Smooth muscle cell (in vitro differentiated cells): ENCODE measurements at regions not wholly inside any gene's neighbourhood (a gene's known extent, or its start where the extent isn't known, plus 50 kb on each side); places are given as distances from the start of the nearest gene placed in this dataset.

Experiments
- DNase-seq: peaks from one replicate; lab custom pipeline; 2025; ENCODE audit not compliant: unreplicated experiment; lab: John Stamatoyannopoulos, UW
- H2AFZ ChIP-seq: fragments of 200-600 bp; sonication (generic); 2 replicates; pipeline ENCODE4 v1.6.0; 2016; ENCODE audit warnings: antibody characterized with exemption, low read depth, mild to moderate bottlenecking
- H3F3A ChIP-seq: fragments of 200-600 bp; sonication (generic); 2 replicates; pipeline ENCODE4 v1.6.0; 2017; ENCODE audit warnings: antibody characterized with exemption, low read depth
- H3K27ac ChIP-seq: fragments of 200-600 bp; sonication (generic); 2 replicates; pipeline ENCODE4 v1.5.1; 2016; ENCODE audit warnings: low read depth, mild to moderate bottlenecking
- H3K27me3 ChIP-seq: fragments of 200-600 bp; sonication (generic); 2 replicates; pipeline ENCODE4 v1.6.1; 2016; ENCODE audit warnings: low read depth, mild to moderate bottlenecking
- H3K36me3 ChIP-seq: fragments of 200-600 bp; sonication (generic); 2 replicates; pipeline ENCODE4 v1.5.1; 2016; ENCODE audit warnings: low read depth
- H3K4me1 ChIP-seq: fragments of 200-600 bp; sonication (generic); 2 replicates; pipeline ENCODE4 v1.5.1; 2016; ENCODE audit warnings: low read depth
- H3K4me2 ChIP-seq: fragments of 200-600 bp; sonication (generic); 2 replicates; pipeline ENCODE4 v1.6.0; 2016; ENCODE audit warnings: mild to moderate bottlenecking
- H3K4me3 ChIP-seq: fragments of 200-600 bp; sonication (generic); 2 replicates; pipeline ENCODE4 v1.5.1; 2016; ENCODE audit warnings: mild to moderate bottlenecking
- H3K79me2 ChIP-seq: fragments of 200-600 bp; sonication (generic); 2 replicates; pipeline ENCODE4 v1.6.0; 2016; ENCODE audit warnings: low read depth, mild to moderate bottlenecking
- H3K9ac ChIP-seq: fragments of 200-600 bp; sonication (generic); 2 replicates; pipeline ENCODE4 v1.6.0; 2016; ENCODE audit warnings: low read depth
- H3K9me3 ChIP-seq: fragments of 200-600 bp; sonication (generic); replicated peaks from 2 replicates; pipeline ENCODE4 v1.5.1; 2016; ENCODE audit warnings: low read depth
- H4K20me1 ChIP-seq: fragments of 200-600 bp; sonication (generic); 2 replicates; pipeline ENCODE4 v1.6.0; 2016; ENCODE audit warnings: low read depth
- CTCF ChIP-seq: fragments of 200-600 bp; sonication (generic); IDR thresholded peaks from 2 replicates; pipeline ENCODE4 v1.5.1; 2017; ENCODE audit warnings: borderline replicate concordance, mild to moderate bottlenecking, antibody characterized with exemption; ENCODE audit not compliant: insufficient read depth, poor library complexity, severe bottlenecking
- WGBS: methylation state at CpG from one replicate; pipeline ENCODE4 v1.1.7; 2016; ENCODE audit warnings: low lambda C conversion rate; 5-methylcytosine and 5-hydroxymethylcytosine counted together

- Histone ChIP-seq H3K9me3 (no peaks in the 10 kb centered on the region), H3K9ac (no peak overlapping the region), H4K20me1 (no peaks in the 10 kb centered on the region), H3K79me2 (no peaks in the 10 kb centered on the region), H3K27me3 (no peaks in the 10 kb centered on the region), H3K4me2 (no peak overlapping the region), H2AFZ (no peak overlapping the region), H3F3A (no peaks in the 10 kb centered on the region), H3K27ac (no peak overlapping the region), H3K4me3 (no peak overlapping the region), H3K4me1 (no peaks in the 10 kb centered on the region), H3K36me3 (no peaks in the 10 kb centered on the region)
- WGBS, result 93% methylated on average over 3 of the region's 3 CpGs
- DNase-seq, result no peak
- no peak for TF ChIP-seq CTCF
These were observed 245.1 kb upstream of the LMCD1 start for GRCh38 chr3:8256441-8257071.

- Histone ChIP-seq H3K27me3 (no peaks in the 10 kb centered on the region), H3K9ac (no peak overlapping the region), H4K20me1 (no peaks in the 10 kb centered on the region), H3K4me2 (no peak overlapping the region), H3K79me2 (no peaks in the 10 kb centered on the region), H3K27ac (no peak overlapping the region), H3K4me1 (no peaks in the 10 kb centered on the region), H3K4me3 (no peak overlapping the region), H3K36me3 (no peaks in the 10 kb centered on the region), H3K9me3 (no peaks in the 10 kb centered on the region), H3F3A (no peaks in the 10 kb centered on the region), H2AFZ (no peak overlapping the region)
- 96% methylated on average over 2 of the region's 2 CpGs for WGBS
- no peak for DNase-seq
- TF ChIP-seq CTCF, result no peak
These were observed 240.6 kb upstream of the LMCD1 start for GRCh38 chr3:8261018-8261417.

- DNase-seq, result no peak
- no peaks in the 10 kb centered on the region for H4K20me1 ChIP-seq
- WGBS, result 70% methylated on average over 1 of the region's 1 CpG
- no peak overlapping the region for H3K27ac ChIP-seq
- no peaks in the 10 kb centered on the region for H3K27me3 ChIP-seq
- no peaks in the 10 kb centered on the region for H3F3A ChIP-seq
- H3K4me1 ChIP-seq, result peaks cover 4% of the 10 kb centered on the region
- H3K4me3 ChIP-seq, result no peak overlapping the region
- no peak overlapping the region for H2AFZ ChIP-seq
- no peak overlapping the region for H3K9ac ChIP-seq
- no peak for TF ChIP-seq CTCF
- no peaks in the 10 kb centered on the region for H3K36me3 ChIP-seq
- H3K79me2 ChIP-seq, result no peaks in the 10 kb centered on the region
- H3K9me3 ChIP-seq, result no peaks in the 10 kb centered on the region
- no peak overlapping the region for H3K4me2 ChIP-seq
These were observed 234.9 kb upstream of the LMCD1 start for GRCh38 chr3:8266730-8267131.

- H3K27ac ChIP-seq, result no peak overlapping the region
- no peaks in the 10 kb centered on the region for H3K79me2 ChIP-seq
- no peak overlapping the region for H2AFZ ChIP-seq
- no peaks in the 10 kb centered on the region for H4K20me1 ChIP-seq
- H3K4me2 ChIP-seq, result no peak overlapping the region
- H3K4me3 ChIP-seq, result no peak overlapping the region
- H3K4me1 ChIP-seq, result no peaks in the 10 kb centered on the region
- H3K9me3 ChIP-seq, result no peaks in the 10 kb centered on the region
- H3K36me3 ChIP-seq, result no peaks in the 10 kb centered on the region
- 95% methylated on average over 5 of the region's 5 CpGs for WGBS
- DNase-seq, result no peak
- no peaks in the 10 kb centered on the region for H3K27me3 ChIP-seq
- no peaks in the 10 kb centered on the region for H3F3A ChIP-seq
- H3K9ac ChIP-seq, result no peak overlapping the region
- no peak for TF ChIP-seq CTCF
These were observed 228.1 kb upstream of the LMCD1 start for GRCh38 chr3:8273479-8273878.
